GM18520 (cell line): ENCODE measurements at regions not wholly inside any gene's neighbourhood (a gene's known extent, or its start where the extent isn't known, plus 50 kb on each side); places are given as distances from the start of the nearest gene placed in this dataset.

Experiments used
- ATAC-seq: cut with Tn5 transposase; IDR thresholded peaks from one replicate; pipeline ENCODE4 v1.9.1; 2021; ENCODE audit not compliant: unreplicated experiment

- ATAC-seq = no peak
These were observed 845.5 kb downstream of the TLE4 start for GRCh38 chr9:80417211-80417773.

GRCh38 chr9:80410106-80410505 is 838.3 kb downstream of the TLE4 start:
- ATAC-seq = no peak

GRCh38 chr9:80407220-80407619 is 835.5 kb downstream of the TLE4 start:
- no peak for ATAC-seq

- ATAC-seq = no peak
These were observed 829.5 kb downstream of the TLE4 start for GRCh38 chr9:80401243-80401642.

GRCh38 chr9:80400624-80401230 is 829.0 kb downstream of the TLE4 start:
- ATAC-seq = no peak

- ATAC-seq = no peak
These were observed 827.8 kb downstream of the TLE4 start for GRCh38 chr9:80399606-80400005.

- ATAC-seq = no peak
These were observed 816.1 kb downstream of the TLE4 start for GRCh38 chr9:80387828-80388227.

- no peak for ATAC-seq
These were observed 813.5 kb downstream of the TLE4 start for GRCh38 chr9:80385246-80385645.

GRCh38 chr9:80383331-80383730 is 811.6 kb downstream of the TLE4 start:
- no peak for ATAC-seq

GRCh38 chr9:80382211-80382891 is 810.6 kb downstream of the TLE4 start:
- no peak for ATAC-seq

GRCh38 chr9:80380301-80380700 is 808.5 kb downstream of the TLE4 start:
- no peak for ATAC-seq

GRCh38 chr9:80378669-80379293 is 807.0 kb downstream of the TLE4 start:
- ATAC-seq = no peak

GRCh38 chr9:80376180-80376579 is 804.4 kb downstream of the TLE4 start:
- ATAC-seq = no peak

GRCh38 chr9:80375477-80375876 is 803.7 kb downstream of the TLE4 start:
- no peak for ATAC-seq

- no peak for ATAC-seq
These were observed 797.9 kb downstream of the TLE4 start for GRCh38 chr9:80369641-80370040.

- no peak for ATAC-seq
These were observed 794.9 kb downstream of the TLE4 start for GRCh38 chr9:80366626-80367025.

GRCh38 chr9:80359941-80360881 is 788.4 kb downstream of the TLE4 start:
- ATAC-seq = no peak

GRCh38 chr9:80359291-80359690 is 787.5 kb downstream of the TLE4 start:
- ATAC-seq = no peak

- no peak for ATAC-seq
These were observed 781.2 kb downstream of the TLE4 start for GRCh38 chr9:80352967-80353366.

GRCh38 chr9:80351612-80352011 is 779.8 kb downstream of the TLE4 start:
- no peak for ATAC-seq

GRCh38 chr9:80326105-80326504 is 754.3 kb downstream of the TLE4 start:
- ATAC-seq = no peak
